ENCODE measurements at regions not wholly inside any gene's neighbourhood (a gene's known extent, or its start where the extent isn't known, plus 50 kb on each side); places are given as distances from the start of the nearest gene placed in this dataset.

DNA sequence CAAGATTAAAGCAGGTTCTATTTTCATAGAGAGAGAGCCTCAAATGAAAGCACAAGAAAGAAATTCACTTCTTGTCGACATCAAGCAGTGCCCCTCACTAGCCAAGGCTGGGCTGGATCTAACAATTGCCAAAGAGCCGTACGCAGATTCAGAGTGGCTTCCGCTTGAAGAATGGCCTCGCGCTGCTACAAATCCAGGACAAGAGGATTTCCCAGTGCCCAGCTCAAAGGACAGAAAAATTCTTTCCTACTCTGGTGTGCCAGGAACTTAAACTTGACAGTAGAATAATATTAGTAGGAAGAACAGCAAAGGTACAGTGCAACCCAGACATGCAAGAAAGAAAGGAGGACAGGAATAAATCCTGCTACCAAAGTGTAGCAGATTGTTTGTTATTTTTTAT, 56.5 kb upstream of the PPARGC1A start:
- no peak overlapping the region for H3K23ac ChIP-seq (ENCODE audit: insufficient read length)
- H2BK120ac ChIP-seq (replicated peaks; ENCODE audit: low read depth, low read length) = no peak overlapping the region
- H3K79me2 ChIP-seq (ENCODE audit: control insufficient read depth in 1 of 2, insufficient read depth in 2 of 2, low read length in 2 of 2) = no peaks in the 10 kb centered on the region
- no peak overlapping the region for H3K18ac ChIP-seq (ENCODE audit: extremely low read depth, low read length)
- no peak overlapping the region for H4K5ac ChIP-seq (ENCODE audit: insufficient read length, low read depth, low read length)
- H4K91ac ChIP-seq (replicated peaks; ENCODE audit: insufficient read length, low read length) = no peak overlapping the region
- H3K36me3 ChIP-seq (ENCODE audit: control insufficient read depth in 2 of 4, insufficient read depth in 4 of 4, low read length in 3 of 4) = no peaks in the 10 kb centered on the region
- no peak overlapping the region for H3K27ac ChIP-seq (ENCODE audit: low read depth, low read length)
- H3K4me1 ChIP-seq (replicated peaks in 1 of 4; ENCODE audit: control insufficient read depth in 3 of 4, insufficient read depth in 4 of 4, low read length in 3 of 4) = peaks cover 0 to 6% (median 1%) of the 10 kb centered on the region in 4 experiments; a peak in 2 of 7 replicates
- CTCF ChIA-PET (ENCODE audit: partially characterized antibody) = no interaction called here
- no peak overlapping the region for H3K9ac ChIP-seq (replicated peaks in 1 of 4; ENCODE audit: extremely low read depth in 1 of 4, low read depth in 3 of 4, low read length in 3 of 4)
- no peaks in the 10 kb centered on the region for H3K27me3 ChIP-seq (replicated peaks in 1 of 4; ENCODE audit: control insufficient read depth in 3 of 4, extremely low read depth in 1 of 4, insufficient read depth in 3 of 4, low read length in 3 of 4)
- H3K14ac ChIP-seq (ENCODE audit: insufficient read length) = no peak overlapping the region
- no peaks in the 10 kb centered on the region for H3K79me1 ChIP-seq (ENCODE audit: low read depth, low read length)
- DNase-seq (ENCODE audit: low read depth in 1 of 2, low spot score in 2 of 2) = no peak
- H2AK5ac ChIP-seq (ENCODE audit: low read depth, low read length) = no peak overlapping the region
- H2BK5ac ChIP-seq (ENCODE audit: low read depth, low read length) = no peak overlapping the region
- H3K4me2 ChIP-seq (ENCODE audit: insufficient read depth in 1 of 2, low read depth in 2 of 2, low read length in 2 of 2) = no peak overlapping the region
- FAIRE-seq = no peak
- no peak overlapping the region for H2BK20ac ChIP-seq (ENCODE audit: low read length)
- H4K20me1 ChIP-seq (replicated peaks in 1 of 2; ENCODE audit: control insufficient read depth in 1 of 2, insufficient read depth in 2 of 2, low read length in 2 of 2) = no peaks in the 10 kb centered on the region
- no peak overlapping the region for H4K8ac ChIP-seq (ENCODE audit: extremely low read depth, insufficient read depth, low read length)
- no peak overlapping the region for H2BK12ac ChIP-seq (ENCODE audit: low read depth, low read length)
- H3K56ac ChIP-seq (replicated peaks; ENCODE audit: insufficient read length, low read depth, low read length) = no peak overlapping the region
- no peak overlapping the region for H3K4ac ChIP-seq (replicated peaks; ENCODE audit: insufficient read length, low read depth, low read length)
- WGBS, 2 experiments (ENCODE audit: extremely low coverage in 1 of 2, insufficient coverage in 1 of 2, insufficient read length in 1 of 2, insufficient replicate concordance in 2 of 2, low coverage in 1 of 2, low lambda C conversion rate in 2 of 2, missing lambda C conversion rate in 1 of 2) = 90% methylated on average over 6 of the region's 6 CpGs; no CpG with 5 or more reads in 1 of the 2 experiments
- no peak overlapping the region for H2AFZ ChIP-seq (ENCODE audit: low read length)
- POLR2A ChIA-PET (ENCODE audit: partially characterized antibody) = no interaction called here
- no peaks in the 10 kb centered on the region for H3K23me2 ChIP-seq (ENCODE audit: low read depth, low read length)
- H2BK15ac ChIP-seq (ENCODE audit: low read length) = no peak overlapping the region
- no peaks in the 10 kb centered on the region for H3K9me3 ChIP-seq (ENCODE audit: insufficient read depth in 2 of 2, low read depth in 1 of 2, low read length in 1 of 2)
- no peak overlapping the region for H3K4me3 ChIP-seq (ENCODE audit: extremely low read depth in 1 of 4, insufficient read depth in 2 of 4, low read depth in 3 of 4, low read length in 4 of 4)
- TF ChIP-seq RBBP5 (IDR thresholded peaks at IDR 0.05; ENCODE audit: borderline replicate concordance, low read depth, low read length) (no peak), GABPA (IDR thresholded peaks at IDR 0.05; ENCODE audit: borderline replicate concordance, insufficient read depth, low read length) (no peak), SP4 (IDR thresholded peaks at IDR 0.05; ENCODE audit: low read length) (no peak), CHD2 (IDR thresholded peaks at IDR 0.05; ENCODE audit: low read length) (no peak), BRCA1 (IDR thresholded peaks at IDR 0.05; ENCODE audit: low read depth, low read length) (no peak), TCF12 (IDR thresholded peaks at IDR 0.05; ENCODE audit: low read depth, low read length) (no peak), NANOG (IDR thresholded peaks at IDR 0.05; ENCODE audit: insufficient read depth, low read depth, low read length, poor library complexity, severe bottlenecking) (no peak), HDAC2 (IDR thresholded peaks at IDR 0.05; ENCODE audit: borderline replicate concordance in 1 of 2, low read depth in 2 of 2, low read length in 2 of 2) (no peak), POLR2A (IDR thresholded peaks at IDR 0.05; ENCODE audit: control extremely low read depth in 1 of 2, low read depth in 2 of 2, low read length in 2 of 2) (no peak), SP2 (IDR thresholded peaks at IDR 0.05; ENCODE audit: low read length) (no peak), EGR1 (IDR thresholded peaks at IDR 0.05; ENCODE audit: borderline replicate concordance, low read depth, low read length) (no peak), EZH2 (IDR thresholded peaks at IDR 0.05; ENCODE audit: low read depth, low read length, severe bottlenecking) (no peak), KDM4A (IDR thresholded peaks at IDR 0.05; ENCODE audit: low read depth, low read length, severe bottlenecking) (no peak), SIRT6 (IDR thresholded peaks at IDR 0.05; ENCODE audit: low read length) (no peak), POLR2AphosphoS5 (IDR thresholded peaks at IDR 0.05; ENCODE audit: low read depth, low read length) (no peak)
- TF ChIP-seq, protein P1, sequence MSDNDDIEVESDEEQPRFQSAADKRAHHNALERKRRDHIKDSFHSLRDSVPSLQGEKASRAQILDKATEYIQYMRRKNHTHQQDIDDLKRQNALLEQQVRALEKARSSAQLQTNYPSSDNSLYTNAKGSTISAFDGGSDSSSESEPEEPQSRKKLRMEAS (IDR thresholded peaks at IDR 0.05) = no peak
